ENCODE measurements at regions not wholly inside any gene's neighbourhood (a gene's known extent, or its start where the extent isn't known, plus 50 kb on each side); places are given as distances from the start of the nearest gene placed in this dataset.
"Not testable (repeated sequence)": the region's sequence is repeated elsewhere in the genome, so short reads cannot be mapped to it uniquely, and the experiment has no call there.

- TF ChIP-seq, protein P1, sequence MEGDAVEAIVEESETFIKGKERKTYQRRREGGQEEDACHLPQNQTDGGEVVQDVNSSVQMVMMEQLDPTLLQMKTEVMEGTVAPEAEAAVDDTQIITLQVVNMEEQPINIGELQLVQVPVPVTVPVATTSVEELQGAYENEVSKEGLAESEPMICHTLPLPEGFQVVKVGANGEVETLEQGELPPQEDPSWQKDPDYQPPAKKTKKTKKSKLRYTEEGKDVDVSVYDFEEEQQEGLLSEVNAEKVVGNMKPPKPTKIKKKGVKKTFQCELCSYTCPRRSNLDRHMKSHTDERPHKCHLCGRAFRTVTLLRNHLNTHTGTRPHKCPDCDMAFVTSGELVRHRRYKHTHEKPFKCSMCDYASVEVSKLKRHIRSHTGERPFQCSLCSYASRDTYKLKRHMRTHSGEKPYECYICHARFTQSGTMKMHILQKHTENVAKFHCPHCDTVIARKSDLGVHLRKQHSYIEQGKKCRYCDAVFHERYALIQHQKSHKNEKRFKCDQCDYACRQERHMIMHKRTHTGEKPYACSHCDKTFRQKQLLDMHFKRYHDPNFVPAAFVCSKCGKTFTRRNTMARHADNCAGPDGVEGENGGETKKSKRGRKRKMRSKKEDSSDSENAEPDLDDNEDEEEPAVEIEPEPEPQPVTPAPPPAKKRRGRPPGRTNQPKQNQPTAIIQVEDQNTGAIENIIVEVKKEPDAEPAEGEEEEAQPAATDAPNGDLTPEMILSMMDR (IDR thresholded peaks at IDR 0.05; ENCODE audit: poor library complexity, severe bottlenecking) = not testable (repeated sequence)
- not testable (repeated sequence) for TF ChIP-seq REST (IDR thresholded peaks at IDR 0.05; ENCODE audit: borderline replicate concordance); MXI1 (conservative IDR thresholded peaks at IDR 0.05; ENCODE audit: poor library complexity, severe bottlenecking); EZH2 (IDR thresholded peaks at IDR 0.05; ENCODE audit: borderline replicate concordance, insufficient read depth, low read length, poor library complexity, severe bottlenecking)
Measured at GRCh38 chr10:46728359-46728758, 149.4 kb downstream of the SYT15 start.
